ENCODE measurements at regions not wholly inside any gene's neighbourhood (a gene's known extent, or its start where the extent isn't known, plus 50 kb on each side); places are given as distances from the start of the nearest gene placed in this dataset.

DNA sequence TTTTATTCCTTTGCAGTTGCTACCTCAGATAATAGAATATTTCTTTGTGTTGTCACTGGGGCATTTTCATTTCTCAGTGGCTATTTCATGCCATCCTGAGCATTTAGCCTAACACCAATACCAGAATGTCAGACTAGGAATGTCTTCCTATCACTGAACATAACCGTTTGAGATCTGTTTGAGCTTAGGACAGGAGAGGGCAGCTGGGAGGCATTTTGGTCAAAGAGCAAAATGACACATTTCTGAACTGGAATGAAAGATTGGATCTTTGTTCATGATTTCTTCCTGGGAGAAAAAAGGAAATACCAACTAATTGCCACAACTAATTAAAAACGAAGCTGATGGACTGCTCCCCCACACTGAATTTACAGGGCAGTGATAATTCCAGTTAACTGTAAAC, 921.3 kb upstream of the NR2F2 start (continued):
- TF ChIP-seq, protein P1, sequence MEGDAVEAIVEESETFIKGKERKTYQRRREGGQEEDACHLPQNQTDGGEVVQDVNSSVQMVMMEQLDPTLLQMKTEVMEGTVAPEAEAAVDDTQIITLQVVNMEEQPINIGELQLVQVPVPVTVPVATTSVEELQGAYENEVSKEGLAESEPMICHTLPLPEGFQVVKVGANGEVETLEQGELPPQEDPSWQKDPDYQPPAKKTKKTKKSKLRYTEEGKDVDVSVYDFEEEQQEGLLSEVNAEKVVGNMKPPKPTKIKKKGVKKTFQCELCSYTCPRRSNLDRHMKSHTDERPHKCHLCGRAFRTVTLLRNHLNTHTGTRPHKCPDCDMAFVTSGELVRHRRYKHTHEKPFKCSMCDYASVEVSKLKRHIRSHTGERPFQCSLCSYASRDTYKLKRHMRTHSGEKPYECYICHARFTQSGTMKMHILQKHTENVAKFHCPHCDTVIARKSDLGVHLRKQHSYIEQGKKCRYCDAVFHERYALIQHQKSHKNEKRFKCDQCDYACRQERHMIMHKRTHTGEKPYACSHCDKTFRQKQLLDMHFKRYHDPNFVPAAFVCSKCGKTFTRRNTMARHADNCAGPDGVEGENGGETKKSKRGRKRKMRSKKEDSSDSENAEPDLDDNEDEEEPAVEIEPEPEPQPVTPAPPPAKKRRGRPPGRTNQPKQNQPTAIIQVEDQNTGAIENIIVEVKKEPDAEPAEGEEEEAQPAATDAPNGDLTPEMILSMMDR (conservative IDR thresholded peaks at IDR 0.05; ENCODE audit: low read depth in 2 of 2), result no peak
- TF ChIP-seq NANOG (IDR thresholded peaks at IDR 0.05; ENCODE audit: borderline replicate concordance) (no peak), CREB1 (CRISPR knock-in tag; IDR thresholded peaks at IDR 0.05; ENCODE audit: low read depth) (no peak), POLR2AphosphoS5 (IDR thresholded peaks at IDR 0.05; ENCODE audit: low read depth) (no peak), ZNF331 (CRISPR knock-in tag; IDR thresholded peaks at IDR 0.05; ENCODE audit: low read depth) (no peak), ZNF114 (CRISPR knock-in tag; IDR thresholded peaks at IDR 0.05) (no peak), JUNB (IDR thresholded peaks at IDR 0.05; ENCODE audit: unreplicated experiment) (no peak)
- TF ChIP-seq, protein P2, sequence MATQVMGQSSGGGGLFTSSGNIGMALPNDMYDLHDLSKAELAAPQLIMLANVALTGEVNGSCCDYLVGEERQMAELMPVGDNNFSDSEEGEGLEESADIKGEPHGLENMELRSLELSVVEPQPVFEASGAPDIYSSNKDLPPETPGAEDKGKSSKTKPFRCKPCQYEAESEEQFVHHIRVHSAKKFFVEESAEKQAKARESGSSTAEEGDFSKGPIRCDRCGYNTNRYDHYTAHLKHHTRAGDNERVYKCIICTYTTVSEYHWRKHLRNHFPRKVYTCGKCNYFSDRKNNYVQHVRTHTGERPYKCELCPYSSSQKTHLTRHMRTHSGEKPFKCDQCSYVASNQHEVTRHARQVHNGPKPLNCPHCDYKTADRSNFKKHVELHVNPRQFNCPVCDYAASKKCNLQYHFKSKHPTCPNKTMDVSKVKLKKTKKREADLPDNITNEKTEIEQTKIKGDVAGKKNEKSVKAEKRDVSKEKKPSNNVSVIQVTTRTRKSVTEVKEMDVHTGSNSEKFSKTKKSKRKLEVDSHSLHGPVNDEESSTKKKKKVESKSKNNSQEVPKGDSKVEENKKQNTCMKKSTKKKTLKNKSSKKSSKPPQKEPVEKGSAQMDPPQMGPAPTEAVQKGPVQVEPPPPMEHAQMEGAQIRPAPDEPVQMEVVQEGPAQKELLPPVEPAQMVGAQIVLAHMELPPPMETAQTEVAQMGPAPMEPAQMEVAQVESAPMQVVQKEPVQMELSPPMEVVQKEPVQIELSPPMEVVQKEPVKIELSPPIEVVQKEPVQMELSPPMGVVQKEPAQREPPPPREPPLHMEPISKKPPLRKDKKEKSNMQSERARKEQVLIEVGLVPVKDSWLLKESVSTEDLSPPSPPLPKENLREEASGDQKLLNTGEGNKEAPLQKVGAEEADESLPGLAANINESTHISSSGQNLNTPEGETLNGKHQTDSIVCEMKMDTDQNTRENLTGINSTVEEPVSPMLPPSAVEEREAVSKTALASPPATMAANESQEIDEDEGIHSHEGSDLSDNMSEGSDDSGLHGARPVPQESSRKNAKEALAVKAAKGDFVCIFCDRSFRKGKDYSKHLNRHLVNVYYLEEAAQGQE (IDR thresholded peaks at IDR 0.05; ENCODE audit: unreplicated experiment), result no peak
- TF ChIP-seq, protein P3, sequence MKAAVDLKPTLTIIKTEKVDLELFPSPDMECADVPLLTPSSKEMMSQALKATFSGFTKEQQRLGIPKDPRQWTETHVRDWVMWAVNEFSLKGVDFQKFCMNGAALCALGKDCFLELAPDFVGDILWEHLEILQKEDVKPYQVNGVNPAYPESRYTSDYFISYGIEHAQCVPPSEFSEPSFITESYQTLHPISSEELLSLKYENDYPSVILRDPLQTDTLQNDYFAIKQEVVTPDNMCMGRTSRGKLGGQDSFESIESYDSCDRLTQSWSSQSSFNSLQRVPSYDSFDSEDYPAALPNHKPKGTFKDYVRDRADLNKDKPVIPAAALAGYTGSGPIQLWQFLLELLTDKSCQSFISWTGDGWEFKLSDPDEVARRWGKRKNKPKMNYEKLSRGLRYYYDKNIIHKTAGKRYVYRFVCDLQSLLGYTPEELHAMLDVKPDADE (IDR thresholded peaks at IDR 0.05), result no peak

DNA sequence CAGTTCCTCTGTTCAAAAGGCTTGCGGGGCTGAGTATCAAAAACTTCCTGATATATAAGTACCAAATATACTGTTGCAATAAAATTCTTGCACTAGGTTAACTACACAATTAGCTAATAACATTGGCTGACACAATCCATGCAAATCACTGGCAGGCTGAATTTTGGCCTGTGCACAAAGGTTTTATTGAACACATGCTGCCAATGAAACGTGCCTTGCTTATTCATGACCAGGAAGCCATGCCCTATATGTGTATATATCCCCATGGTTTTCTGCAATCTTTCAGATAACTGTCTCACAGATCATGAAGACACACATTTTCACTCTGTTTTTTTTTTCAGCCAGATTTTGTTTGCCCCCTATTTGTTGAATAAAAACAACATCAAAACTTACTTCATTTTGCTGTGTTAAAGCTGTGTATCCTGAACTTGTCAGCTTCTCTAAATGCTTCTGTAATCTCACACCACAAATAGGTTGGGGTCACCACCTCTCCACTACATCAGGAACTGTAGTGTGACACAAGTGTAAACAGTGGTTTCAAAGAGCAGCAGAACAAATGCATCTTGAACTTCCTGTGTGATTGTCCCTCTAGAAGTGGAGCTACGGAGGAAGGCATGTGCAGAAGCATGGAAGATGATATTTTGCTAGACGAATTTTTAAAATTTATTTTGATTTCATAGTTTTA, 920.7 kb upstream of the NR2F2 start:
- Histone ChIP-seq H3K36me3 (ENCODE audit: insufficient read depth) (no peaks in the 10 kb centered on the region), H4K20me1 (replicated peaks; ENCODE audit: insufficient read depth) (no peaks in the 10 kb centered on the region), H3K79me2 (replicated peaks; ENCODE audit: insufficient read depth) (no peaks in the 10 kb centered on the region), H3K27me3 (ENCODE audit: insufficient read depth) (no peaks in the 10 kb centered on the region), H3F3A (replicated peaks; ENCODE audit: low read depth) (no peaks in the 10 kb centered on the region), H3K4me2 (no peak overlapping the region), H3K9me2 (ENCODE audit: insufficient read depth) (peaks cover 12% of the 10 kb centered on the region; the same call in 1 of the 2 replicates), H3K4me3 (no peak overlapping the region), H2AFZ (no peak overlapping the region), H3K27ac (ENCODE audit: low read depth) (no peak overlapping the region), H3K4me1 (ENCODE audit: insufficient read depth) (no peaks in the 10 kb centered on the region)
- DNase-seq (ENCODE audit: low spot score) (no peak), ATAC-seq (no peak)
- Mint-ChIP-seq H3K4me1 (no peaks in the 10 kb centered on the region), H3K36me3 (ENCODE audit: low read depth) (no peaks in the 10 kb centered on the region), H3K27ac (no peak overlapping the region), H3K4me3 (no peak overlapping the region), H3K9me3 (no peaks in the 10 kb centered on the region), H3K27me3 (ENCODE audit: insufficient read depth, low read depth, poor library complexity) (peaks cover 4% of the 10 kb centered on the region)
- TF ChIP-seq ZNF331 (CRISPR knock-in tag; IDR thresholded peaks at IDR 0.05; ENCODE audit: low read depth) (no peak), ZNF114 (CRISPR knock-in tag; IDR thresholded peaks at IDR 0.05) (no peak), NANOG (IDR thresholded peaks at IDR 0.05; ENCODE audit: borderline replicate concordance) (no peak), JUNB (IDR thresholded peaks at IDR 0.05; ENCODE audit: unreplicated experiment) (no peak), EZH2 (IDR thresholded peaks at IDR 0.05; ENCODE audit: low read depth, unreplicated experiment) (no peak), STAT1 (IDR thresholded peaks at IDR 0.05; ENCODE audit: unreplicated experiment) (no peak), EZH2phosphoT487 (IDR thresholded peaks at IDR 0.05; ENCODE audit: unreplicated experiment) (no peak)
- TF ChIP-seq, protein P1 (conservative IDR thresholded peaks at IDR 0.05; ENCODE audit: low read depth in 2 of 2), result no peak
- TF ChIP-seq, protein P2 (IDR thresholded peaks at IDR 0.05; ENCODE audit: unreplicated experiment), result no peak
- TF ChIP-seq, protein P3 (IDR thresholded peaks at IDR 0.05), result no peak
